HEK293 (cell line): ENCODE measurements at regions not wholly inside any gene's neighbourhood (a gene's known extent, or its start where the extent isn't known, plus 50 kb on each side); places are given as distances from the start of the nearest gene placed in this dataset.

ENCODE experiments used
- CTCF ChIA-PET: fragments of 350-600 bp; formaldehyde crosslinking; extraction: SDS; loops from one replicate; lab custom pipeline; 2021; ENCODE audit warnings: antibody characterized with exemption; lab: Yijun Ruan, JAX
- POLR2A ChIA-PET: fragments of 300-600 bp; formaldehyde crosslinking; extraction: SDS; loops from one replicate; lab custom pipeline; 2020; ENCODE audit warnings: antibody characterized with exemption, inconsistent platforms; lab: Yijun Ruan, JAX
- H3K27ac ChIP-seq: fragments of 200-500 bp; sonication (Bioruptor generic); 2 replicates; pipeline ENCODE4 v1.5.1; 2014; ENCODE audit warnings: low read depth, low read length, control low read depth, inconsistent platforms; ENCODE audit errors: extremely low read depth
- H3K36me3 ChIP-seq, 2 experiments: fragments of 200-500 bp in 1 of 2; sonication (Bioruptor generic) in 1 of 2; 1 replicate in 1 of 2; 2 replicates in 1 of 2; pipeline ENCODE4 v1.5.1; 2014 to 2017; ENCODE audit warnings: inconsistent platforms in 2 of 2, low read length in 2 of 2; ENCODE audit not compliant: control insufficient read depth in 2 of 2, insufficient read depth in 1 of 2
- H3K4me1 ChIP-seq: fragments of 200-500 bp; sonication (Bioruptor generic); 2 replicates; pipeline ENCODE4 v1.5.1; 2014; ENCODE audit warnings: mild to moderate bottlenecking, low read length, inconsistent platforms; ENCODE audit not compliant: control insufficient read depth, insufficient read depth
- H3K4me3 ChIP-seq: 2 replicates; pipeline ENCODE4 v1.5.1; 2011; ENCODE audit warnings: low read depth, mild to moderate bottlenecking, control low read depth, low read length, moderate library complexity
- H3K9me3 ChIP-seq: fragments of 200-500 bp; sonication (Bioruptor generic); 2 replicates; pipeline ENCODE4 v1.5.1; 2014; ENCODE audit warnings: low read depth, low read length, inconsistent platforms; ENCODE audit not compliant: control insufficient read depth, insufficient read depth
- HOXC10 ChIP-seq: sonication (generic); formaldehyde crosslinking; IDR thresholded peaks from 2 replicates; pipeline ENCODE4 v1.8.1; 2023; ENCODE audit warnings: mild to moderate bottlenecking, missing genetic modification reagents
- KLF1 ChIP-seq: fragments of 450-650 bp; formaldehyde crosslinking; IDR thresholded peaks from 2 replicates; pipeline ENCODE4 v1.5.1; 2016; ENCODE audit warnings: missing biosample characterization, missing genetic modification characterization
- MYNN ChIP-seq: fragments of 450-650 bp; formaldehyde crosslinking; IDR thresholded peaks from 2 replicates; pipeline ENCODE4 v1.5.1; 2016; ENCODE audit warnings: missing biosample characterization, missing genetic modification characterization, borderline replicate concordance
- SCRT1 ChIP-seq: fragments of 450-650 bp; formaldehyde crosslinking; IDR thresholded peaks from 2 replicates; pipeline ENCODE4 v1.5.1; 2016; ENCODE audit warnings: missing biosample characterization, missing genetic modification characterization, borderline replicate concordance
- ZBTB1 ChIP-seq: fragments of 450-650 bp; formaldehyde crosslinking; IDR thresholded peaks from 2 replicates; pipeline ENCODE4 v1.5.1; 2016; ENCODE audit warnings: missing biosample characterization, missing genetic modification characterization
- ZBTB20 ChIP-seq: fragments of 450-650 bp; formaldehyde crosslinking; IDR thresholded peaks from 2 replicates; pipeline ENCODE4 v1.5.1; 2016; ENCODE audit warnings: missing biosample characterization, missing genetic modification characterization
- ZFP41 ChIP-seq: fragments of 450-650 bp; formaldehyde crosslinking; IDR thresholded peaks from 2 replicates; pipeline ENCODE4 v1.5.1; 2016; ENCODE audit warnings: missing biosample characterization, missing genetic modification characterization, borderline replicate concordance
- ZNF146 ChIP-seq: fragments of 450-650 bp; formaldehyde crosslinking; IDR thresholded peaks from 2 replicates; pipeline ENCODE4 v1.5.1; 2016; ENCODE audit warnings: missing biosample characterization, missing genetic modification characterization
- ZNF16 ChIP-seq: fragments of 450-650 bp; formaldehyde crosslinking; IDR thresholded peaks from 2 replicates; pipeline ENCODE4 v1.5.1; 2016; ENCODE audit warnings: low read depth, missing biosample characterization, missing genetic modification characterization
- ZNF175 ChIP-seq: fragments of 450-650 bp; formaldehyde crosslinking; IDR thresholded peaks from 2 replicates; pipeline ENCODE4 v1.5.1; 2016; ENCODE audit warnings: missing biosample characterization, missing genetic modification characterization
- ZNF221 ChIP-seq: fragments of 450-650 bp; formaldehyde crosslinking; IDR thresholded peaks from 2 replicates; pipeline ENCODE4 v1.5.1; 2017; ENCODE audit warnings: missing biosample characterization, missing genetic modification characterization, borderline replicate concordance
- ZNF302 ChIP-seq: fragments of 450-650 bp; formaldehyde crosslinking; IDR thresholded peaks from 2 replicates; pipeline ENCODE4 v1.5.1; 2016; ENCODE audit warnings: missing biosample characterization, missing genetic modification characterization, low read depth
- ZNF362 ChIP-seq: fragments of 450-650 bp; formaldehyde crosslinking; IDR thresholded peaks from 2 replicates; pipeline ENCODE4 v1.5.1; 2016; ENCODE audit warnings: missing biosample characterization, missing genetic modification characterization
- ZNF37A ChIP-seq: fragments of 450-650 bp; IDR thresholded peaks from 2 replicates; pipeline ENCODE4 v1.5.1; 2018; ENCODE audit warnings: missing biosample characterization, missing genetic modification characterization
- ZNF529 ChIP-seq: fragments of 450-650 bp; formaldehyde crosslinking; IDR thresholded peaks from 2 replicates; pipeline ENCODE4 v1.5.1; 2017; ENCODE audit warnings: missing genetic modification characterization, missing biosample characterization; ENCODE audit not compliant: insufficient replicate concordance
- ZNF530 ChIP-seq: fragments of 450-650 bp; formaldehyde crosslinking; IDR thresholded peaks from 2 replicates; pipeline ENCODE4 v1.5.1; 2016; ENCODE audit warnings: low read depth, missing biosample characterization, missing genetic modification characterization
- ZNF626 ChIP-seq: fragments of 450-650 bp; sonication (Bioruptor Pico); formaldehyde crosslinking; IDR thresholded peaks from 2 replicates; pipeline ENCODE4 v1.5.1; 2018; ENCODE audit warnings: missing biosample characterization, missing genetic modification characterization, inconsistent platforms
- ZNF654 ChIP-seq: fragments of 450-650 bp; formaldehyde crosslinking; IDR thresholded peaks from 2 replicates; pipeline ENCODE4 v1.5.1; 2016; ENCODE audit warnings: low read depth, missing biosample characterization, missing genetic modification characterization
- ZNF660 ChIP-seq: fragments of 450-650 bp; IDR thresholded peaks from 2 replicates; pipeline ENCODE4 v1.5.1; 2018; ENCODE audit warnings: missing biosample characterization, mild to moderate bottlenecking, missing genetic modification characterization
- ZNF747 ChIP-seq: fragments of 450-650 bp; formaldehyde crosslinking; IDR thresholded peaks from 2 replicates; pipeline ENCODE4 v1.5.1; 2016; ENCODE audit warnings: missing biosample characterization, missing genetic modification characterization
- ZXDB ChIP-seq: fragments of 450-650 bp; formaldehyde crosslinking; IDR thresholded peaks from 2 replicates; pipeline ENCODE4 v1.5.1; 2016; ENCODE audit warnings: missing biosample characterization, missing genetic modification characterization
- TF ChIP-seq, protein P1 (sequence below): fragments of 450-650 bp; formaldehyde crosslinking; IDR thresholded peaks from 2 replicates; pipeline ENCODE4 v1.5.1; 2016; ENCODE audit warnings: missing biosample characterization, missing genetic modification characterization
- TF ChIP-seq, protein P2 (sequence below): fragments of 450-650 bp; formaldehyde crosslinking; IDR thresholded peaks from 2 replicates; pipeline ENCODE4 v1.5.1; 2016; ENCODE audit warnings: missing biosample characterization, missing genetic modification characterization
- TF ChIP-seq, protein P3 (sequence below): fragments of 450-650 bp; formaldehyde crosslinking; conservative IDR thresholded peaks from 2 replicates; pipeline ENCODE4 v1.5.1; 2016; ENCODE audit warnings: low read depth, missing biosample characterization, missing genetic modification characterization

- POLR2A ChIA-PET: no interaction called here
- no peak overlapping the region for H3K4me3 ChIP-seq
- H3K4me1 ChIP-seq: no peaks in the 10 kb centered on the region
- H3K36me3 ChIP-seq: no peaks in the 10 kb centered on the region
- TF ChIP-seq, protein P1, sequence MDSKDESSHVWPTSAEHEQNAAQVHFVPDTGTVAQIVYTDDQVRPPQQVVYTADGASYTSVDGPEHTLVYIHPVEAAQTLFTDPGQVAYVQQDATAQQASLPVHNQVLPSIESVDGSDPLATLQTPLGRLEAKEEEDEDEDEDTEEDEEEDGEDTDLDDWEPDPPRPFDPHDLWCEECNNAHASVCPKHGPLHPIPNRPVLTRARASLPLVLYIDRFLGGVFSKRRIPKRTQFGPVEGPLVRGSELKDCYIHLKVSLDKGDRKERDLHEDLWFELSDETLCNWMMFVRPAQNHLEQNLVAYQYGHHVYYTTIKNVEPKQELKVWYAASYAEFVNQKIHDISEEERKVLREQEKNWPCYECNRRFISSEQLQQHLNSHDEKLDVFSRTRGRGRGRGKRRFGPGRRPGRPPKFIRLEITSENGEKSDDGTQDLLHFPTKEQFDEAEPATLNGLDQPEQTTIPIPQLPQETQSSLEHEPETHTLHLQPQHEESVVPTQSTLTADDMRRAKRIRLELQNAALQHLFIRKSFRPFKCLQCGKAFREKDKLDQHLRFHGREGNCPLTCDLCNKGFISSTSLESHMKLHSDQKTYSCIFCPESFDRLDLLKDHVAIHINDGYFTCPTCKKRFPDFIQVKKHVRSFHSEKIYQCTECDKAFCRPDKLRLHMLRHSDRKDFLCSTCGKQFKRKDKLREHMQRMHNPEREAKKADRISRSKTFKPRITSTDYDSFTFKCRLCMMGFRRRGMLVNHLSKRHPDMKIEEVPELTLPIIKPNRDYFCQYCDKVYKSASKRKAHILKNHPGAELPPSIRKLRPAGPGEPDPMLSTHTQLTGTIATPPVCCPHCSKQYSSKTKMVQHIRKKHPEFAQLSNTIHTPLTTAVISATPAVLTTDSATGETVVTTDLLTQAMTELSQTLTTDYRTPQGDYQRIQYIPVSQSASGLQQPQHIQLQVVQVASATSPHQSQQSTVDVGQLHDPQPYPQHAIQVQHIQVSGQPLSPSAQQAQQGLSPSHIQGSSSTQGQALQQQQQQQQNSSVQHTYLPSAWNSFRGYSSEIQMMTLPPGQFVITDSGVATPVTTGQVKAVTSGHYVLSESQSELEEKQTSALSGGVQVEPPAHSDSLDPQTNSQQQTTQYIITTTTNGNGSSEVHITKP (tag by site-specific recombination): no peak
- TF ChIP-seq, protein P2, sequence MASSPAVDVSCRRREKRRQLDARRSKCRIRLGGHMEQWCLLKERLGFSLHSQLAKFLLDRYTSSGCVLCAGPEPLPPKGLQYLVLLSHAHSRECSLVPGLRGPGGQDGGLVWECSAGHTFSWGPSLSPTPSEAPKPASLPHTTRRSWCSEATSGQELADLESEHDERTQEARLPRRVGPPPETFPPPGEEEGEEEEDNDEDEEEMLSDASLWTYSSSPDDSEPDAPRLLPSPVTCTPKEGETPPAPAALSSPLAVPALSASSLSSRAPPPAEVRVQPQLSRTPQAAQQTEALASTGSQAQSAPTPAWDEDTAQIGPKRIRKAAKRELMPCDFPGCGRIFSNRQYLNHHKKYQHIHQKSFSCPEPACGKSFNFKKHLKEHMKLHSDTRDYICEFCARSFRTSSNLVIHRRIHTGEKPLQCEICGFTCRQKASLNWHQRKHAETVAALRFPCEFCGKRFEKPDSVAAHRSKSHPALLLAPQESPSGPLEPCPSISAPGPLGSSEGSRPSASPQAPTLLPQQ: no peak
- TF ChIP-seq ZNF626 (tag by site-specific recombination) (no peak), HOXC10 (CRISPR knock-in tag) (no peak), ZNF530 (no peak), ZNF660 (no peak), ZBTB1 (tag by site-specific recombination) (no peak), ZXDB (tag by site-specific recombination) (no peak), ZBTB20 (tag by site-specific recombination) (no peak), ZNF37A (tag by site-specific recombination) (no peak), SCRT1 (tag by site-specific recombination) (no peak), ZFP41 (no peak), ZNF175 (tag by site-specific recombination) (no peak), ZNF16 (tag by site-specific recombination) (no peak)
- CTCF ChIA-PET: interaction anchor here (1.0 to 1.9 kb wide), 2 partner anchors 41 to 43 kb away, joined by 4 to 5 read pairs; no protein-coding TSS in a partner anchor
- H3K27ac ChIP-seq: no peak overlapping the region
- no peaks in the 10 kb centered on the region for H3K9me3 ChIP-seq
Observed at GRCh38 chr16:77540646-77541045, 105.8 kb upstream of the ADAMTS18 start.

GRCh38 chr16:77541165-77541564 is 106.3 kb upstream of the ADAMTS18 start:
- Histone ChIP-seq H3K4me1 (no peaks in the 10 kb centered on the region), H3K27ac (no peak overlapping the region), H3K9me3 (no peaks in the 10 kb centered on the region), H3K4me3 (no peak overlapping the region), H3K36me3 (no peaks in the 10 kb centered on the region)
- CTCF ChIA-PET: interaction anchor here (1.0 to 1.9 kb wide), 2 partner anchors 40 to 43 kb away, joined by 4 to 5 read pairs; no protein-coding TSS in a partner anchor
- no peak for TF ChIP-seq ZNF146 (tag by site-specific recombination)
- no peak for TF ChIP-seq ZNF654 (tag by site-specific recombination)
- no peak for TF ChIP-seq ZNF302
- no peak for TF ChIP-seq MYNN (tag by site-specific recombination)
- no peak for TF ChIP-seq ZNF747
- TF ChIP-seq KLF1: no peak
- no peak for TF ChIP-seq ZNF221 (tag by site-specific recombination)
- TF ChIP-seq ZNF362 (tag by site-specific recombination): no peak
- no peak for TF ChIP-seq ZNF529 (tag by site-specific recombination)
- TF ChIP-seq, protein P3, sequence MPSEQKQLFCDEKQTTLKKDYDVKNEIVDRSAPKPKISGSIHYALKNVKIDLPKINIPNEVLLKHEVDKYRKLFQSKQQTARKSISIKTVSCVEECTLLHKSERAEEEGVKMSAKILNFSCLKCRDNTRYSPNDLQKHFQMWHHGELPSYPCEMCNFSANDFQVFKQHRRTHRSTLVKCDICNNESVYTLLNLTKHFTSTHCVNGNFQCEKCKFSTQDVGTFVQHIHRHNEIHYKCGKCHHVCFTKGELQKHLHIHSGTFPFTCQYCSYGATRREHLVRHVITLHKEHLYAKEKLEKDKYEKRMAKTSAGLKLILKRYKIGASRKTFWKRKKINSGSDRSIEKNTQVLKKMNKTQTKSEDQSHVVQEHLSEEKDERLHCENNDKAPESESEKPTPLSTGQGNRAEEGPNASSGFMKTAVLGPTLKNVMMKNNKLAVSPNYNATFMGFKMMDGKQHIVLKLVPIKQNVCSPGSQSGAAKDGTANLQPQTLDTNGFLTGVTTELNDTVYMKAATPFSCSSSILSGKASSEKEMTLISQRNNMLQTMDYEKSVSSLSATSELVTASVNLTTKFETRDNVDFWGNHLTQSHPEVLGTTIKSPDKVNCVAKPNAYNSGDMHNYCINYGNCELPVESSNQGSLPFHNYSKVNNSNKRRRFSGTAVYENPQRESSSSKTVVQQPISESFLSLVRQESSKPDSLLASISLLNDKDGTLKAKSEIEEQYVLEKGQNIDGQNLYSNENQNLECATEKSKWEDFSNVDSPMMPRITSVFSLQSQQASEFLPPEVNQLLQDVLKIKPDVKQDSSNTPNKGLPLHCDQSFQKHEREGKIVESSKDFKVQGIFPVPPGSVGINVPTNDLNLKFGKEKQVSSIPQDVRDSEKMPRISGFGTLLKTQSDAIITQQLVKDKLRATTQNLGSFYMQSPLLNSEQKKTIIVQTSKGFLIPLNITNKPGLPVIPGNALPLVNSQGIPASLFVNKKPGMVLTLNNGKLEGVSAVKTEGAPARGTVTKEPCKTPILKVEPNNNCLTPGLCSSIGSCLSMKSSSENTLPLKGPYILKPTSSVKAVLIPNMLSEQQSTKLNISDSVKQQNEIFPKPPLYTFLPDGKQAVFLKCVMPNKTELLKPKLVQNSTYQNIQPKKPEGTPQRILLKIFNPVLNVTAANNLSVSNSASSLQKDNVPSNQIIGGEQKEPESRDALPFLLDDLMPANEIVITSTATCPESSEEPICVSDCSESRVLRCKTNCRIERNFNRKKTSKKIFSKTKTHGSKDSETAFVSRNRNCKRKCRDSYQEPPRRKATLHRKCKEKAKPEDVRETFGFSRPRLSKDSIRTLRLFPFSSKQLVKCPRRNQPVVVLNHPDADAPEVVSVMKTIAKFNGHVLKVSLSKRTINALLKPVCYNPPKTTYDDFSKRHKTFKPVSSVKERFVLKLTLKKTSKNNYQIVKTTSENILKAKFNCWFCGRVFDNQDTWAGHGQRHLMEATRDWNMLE: no peak
- POLR2A ChIA-PET: no interaction called here
